GM21619 (cell line): ENCODE measurements at regions not wholly inside any gene's neighbourhood (a gene's known extent, or its start where the extent isn't known, plus 50 kb on each side); places are given as distances from the start of the nearest gene placed in this dataset.

Source experiments
- ATAC-seq: cut with Tn5 transposase; IDR thresholded peaks from one replicate; pipeline ENCODE4 v1.9.1; 2021; ENCODE audit not compliant: unreplicated experiment

DNA sequence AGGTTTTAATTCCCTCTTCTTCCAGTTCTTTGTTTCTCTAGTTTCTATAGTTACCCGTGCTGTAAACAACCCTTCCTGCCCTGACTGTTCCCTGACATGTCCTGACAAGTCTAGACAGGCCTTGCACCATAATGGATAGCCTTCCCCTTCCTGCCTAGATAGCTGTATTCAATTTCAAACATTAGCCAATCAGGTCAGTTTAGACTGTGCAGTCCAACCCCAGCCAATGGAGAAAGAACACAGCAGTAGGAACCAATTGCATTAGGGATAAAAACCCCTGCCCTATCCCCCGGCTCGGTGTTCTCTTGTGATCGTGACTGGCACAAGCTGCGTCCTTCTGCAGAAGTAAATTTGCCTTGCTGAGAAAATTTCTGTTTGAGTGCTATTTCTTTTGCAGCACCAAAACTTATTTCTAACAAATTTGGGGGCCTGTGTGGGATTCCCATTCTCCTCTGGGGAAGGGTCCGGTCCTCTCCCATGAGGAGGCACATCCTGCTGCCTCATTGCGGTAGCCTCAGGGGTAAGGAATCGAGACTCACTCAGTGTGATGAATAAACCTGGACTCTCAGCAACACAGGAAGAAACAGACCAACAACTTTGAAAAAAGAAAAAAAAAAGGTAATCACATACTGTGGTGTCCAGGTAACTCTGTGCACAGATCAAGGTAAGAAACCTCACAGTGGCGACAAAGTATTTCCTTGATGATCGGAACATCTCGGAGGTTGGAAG, 248.7 kb upstream of the ECI2 start:
- no peak for ATAC-seq

DNA sequence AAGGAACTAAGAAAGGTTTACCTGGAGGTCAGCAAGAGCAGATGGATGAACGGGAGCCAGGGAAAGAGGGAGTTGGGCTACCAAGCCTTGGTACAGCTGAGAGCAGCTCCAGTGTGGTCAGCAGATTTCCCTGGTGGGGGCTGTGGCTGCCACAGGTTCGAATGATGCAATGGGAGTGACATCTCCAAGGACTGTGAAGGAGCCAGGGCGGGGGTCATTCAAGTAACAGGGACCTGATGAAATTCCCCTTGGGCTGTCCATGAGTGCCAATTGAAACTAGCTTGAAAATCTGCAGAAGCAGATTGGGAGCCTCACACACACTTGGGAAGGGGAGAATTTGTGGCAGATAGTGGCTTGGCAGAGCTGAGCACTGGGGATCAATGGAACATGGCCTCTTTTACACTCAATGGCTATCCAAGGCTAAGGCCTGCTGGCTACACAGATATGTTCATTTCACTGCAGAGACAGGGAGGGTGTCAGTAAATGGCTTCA, 247.0 kb upstream of the ECI2 start:
- no peak for ATAC-seq

DNA sequence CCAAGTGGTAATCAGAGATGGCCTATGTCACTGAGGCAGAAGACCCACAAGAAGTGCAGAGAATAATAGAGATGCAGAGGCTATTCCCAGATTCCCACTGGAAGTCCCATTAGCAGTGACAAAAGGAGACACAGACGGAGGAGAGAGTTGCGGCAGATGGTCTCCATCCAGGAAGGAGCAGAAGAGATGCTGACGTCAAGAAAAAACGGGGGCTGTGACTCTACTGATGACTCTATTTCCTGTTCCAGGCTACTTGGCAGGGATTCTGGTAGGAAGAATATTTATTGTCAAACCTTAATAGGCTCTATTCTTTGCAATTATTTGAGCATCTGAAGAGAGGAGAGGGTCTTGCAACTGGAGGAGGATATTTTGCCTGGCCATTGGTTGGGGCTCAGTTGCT, 246.0 kb upstream of the ECI2 start:
- ATAC-seq: no peak

DNA sequence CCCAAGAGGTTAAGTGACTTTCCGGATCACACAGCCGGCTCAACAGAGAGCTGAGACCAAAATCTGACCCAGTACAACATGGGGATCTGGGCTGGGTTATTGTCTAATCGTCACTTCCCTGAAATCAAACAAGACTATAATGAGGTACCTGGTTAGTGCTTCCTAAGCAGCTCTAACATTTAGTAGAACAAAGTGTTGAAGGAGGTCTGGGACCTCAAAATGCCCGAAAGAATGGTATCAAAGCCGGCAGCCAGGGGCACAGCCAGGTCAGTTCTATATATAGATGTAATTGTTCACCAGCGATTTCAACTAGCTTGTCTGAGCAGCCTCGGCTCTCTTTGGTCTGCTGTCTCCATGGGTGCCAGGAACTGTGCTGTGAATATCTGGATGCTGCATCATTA, 245.5 kb upstream of the ECI2 start:
- no peak for ATAC-seq

DNA sequence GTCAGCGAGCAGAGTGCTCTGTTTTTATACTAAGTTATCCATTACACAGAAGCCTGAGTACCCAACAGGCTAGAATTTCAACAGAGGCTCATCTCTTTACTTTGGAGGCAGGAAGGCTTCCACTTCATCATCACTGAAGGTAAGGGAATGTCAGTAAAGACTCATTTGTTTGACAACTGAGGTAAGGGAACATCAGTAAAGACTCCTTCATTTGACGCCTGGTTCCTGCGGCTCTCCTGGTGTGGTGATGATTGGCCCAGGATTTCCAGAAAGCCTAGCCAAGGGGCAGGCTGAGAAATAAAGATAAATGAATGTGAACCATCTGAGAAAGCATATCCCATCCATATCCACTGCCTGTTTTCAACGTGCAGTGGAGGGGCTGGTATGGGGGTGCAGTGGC, 244.6 kb upstream of the ECI2 start:
- no peak for ATAC-seq

DNA sequence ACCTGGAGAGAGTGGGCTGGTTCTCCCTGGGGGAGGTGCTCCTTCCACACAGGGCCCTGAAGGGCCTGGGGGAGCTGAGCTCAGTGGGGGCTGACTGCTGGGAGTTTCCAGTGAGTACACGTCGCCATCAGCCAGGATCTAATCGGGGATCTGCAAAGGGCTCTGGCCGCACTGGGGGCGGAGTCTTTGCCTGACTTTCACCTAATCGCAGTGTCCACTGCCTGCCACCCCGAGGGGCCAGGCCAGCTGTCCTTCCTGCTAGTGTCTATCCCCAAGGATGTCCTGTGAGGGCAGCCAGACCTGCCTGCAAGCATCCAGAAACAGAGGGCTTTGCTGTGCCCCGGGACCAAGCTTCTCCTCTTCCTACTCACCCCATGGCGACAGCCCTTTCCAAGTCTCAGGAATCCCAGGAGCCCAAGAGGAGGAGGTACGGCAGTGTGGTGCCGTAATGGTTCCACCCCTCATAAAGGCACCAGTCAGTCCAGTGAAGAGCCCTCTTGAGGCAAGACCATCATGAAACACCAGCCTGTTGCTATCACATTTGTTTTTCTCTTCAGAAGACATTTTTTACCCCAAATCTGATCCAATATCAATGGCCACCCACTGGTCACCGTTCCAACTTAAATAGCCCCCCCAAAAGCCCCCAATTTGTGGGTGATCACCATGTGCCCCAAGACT, 243.1 kb upstream of the ECI2 start:
- ATAC-seq: no peak

DNA sequence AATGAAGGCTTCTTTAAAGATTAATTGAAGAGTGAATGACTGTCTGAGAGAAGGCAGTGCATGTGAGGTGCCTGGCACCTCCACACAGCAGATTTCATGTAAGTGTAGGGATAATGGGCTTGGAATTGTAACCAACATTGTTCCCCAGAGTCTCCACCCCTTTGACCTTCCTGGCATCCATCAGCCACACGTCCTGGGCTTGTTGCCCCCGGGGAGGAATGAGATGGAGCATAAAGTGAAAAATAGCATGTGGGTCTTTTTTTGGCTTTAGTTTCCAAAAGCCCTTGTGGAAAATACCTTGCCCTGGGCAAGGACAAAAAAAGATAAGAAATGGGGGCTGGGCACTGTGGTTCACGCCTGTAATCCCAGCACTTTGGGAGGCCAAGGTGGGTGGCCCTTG, 242.2 kb upstream of the ECI2 start:
- ATAC-seq: no peak

DNA sequence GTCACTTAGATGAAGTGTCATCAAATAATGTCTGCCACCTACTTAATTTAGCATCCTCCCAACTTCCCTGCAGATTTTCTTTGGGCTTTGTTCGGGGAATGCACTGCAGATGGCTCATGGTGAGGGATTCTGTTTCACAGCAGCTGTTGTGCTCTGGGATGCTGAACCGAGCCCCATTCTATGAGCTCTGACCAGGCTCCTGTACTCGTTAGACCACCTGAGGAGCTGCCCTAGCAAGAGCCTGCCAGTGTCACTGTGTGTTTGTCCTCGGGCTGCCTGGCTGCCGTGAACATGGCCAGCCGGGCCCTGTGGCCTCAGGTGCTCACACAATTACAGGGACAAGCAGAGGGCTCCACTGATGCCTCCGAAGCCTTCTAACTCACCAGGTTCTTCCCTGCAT, 238.8 kb upstream of the ECI2 start:
- no peak for ATAC-seq

DNA sequence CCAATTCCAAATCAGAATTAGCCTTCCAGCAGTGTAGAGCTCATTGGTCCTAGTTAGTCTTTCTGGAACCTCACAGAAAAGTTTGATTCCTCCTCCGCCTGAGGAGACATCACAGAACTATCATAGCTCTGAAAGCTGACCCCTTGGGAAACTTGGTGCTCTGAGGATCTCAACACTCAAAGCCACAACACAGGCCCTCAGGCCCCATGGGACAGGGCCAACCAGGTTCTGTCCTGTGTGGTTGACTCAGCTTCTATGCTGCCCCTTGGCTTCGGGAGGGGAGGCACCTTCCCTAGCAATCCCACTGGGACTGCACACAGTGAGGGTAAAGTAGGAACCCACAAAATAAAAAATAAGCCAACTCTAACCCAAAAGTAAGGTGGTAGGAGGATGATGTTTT, 237.5 kb upstream of the ECI2 start:
- ATAC-seq: no peak

DNA sequence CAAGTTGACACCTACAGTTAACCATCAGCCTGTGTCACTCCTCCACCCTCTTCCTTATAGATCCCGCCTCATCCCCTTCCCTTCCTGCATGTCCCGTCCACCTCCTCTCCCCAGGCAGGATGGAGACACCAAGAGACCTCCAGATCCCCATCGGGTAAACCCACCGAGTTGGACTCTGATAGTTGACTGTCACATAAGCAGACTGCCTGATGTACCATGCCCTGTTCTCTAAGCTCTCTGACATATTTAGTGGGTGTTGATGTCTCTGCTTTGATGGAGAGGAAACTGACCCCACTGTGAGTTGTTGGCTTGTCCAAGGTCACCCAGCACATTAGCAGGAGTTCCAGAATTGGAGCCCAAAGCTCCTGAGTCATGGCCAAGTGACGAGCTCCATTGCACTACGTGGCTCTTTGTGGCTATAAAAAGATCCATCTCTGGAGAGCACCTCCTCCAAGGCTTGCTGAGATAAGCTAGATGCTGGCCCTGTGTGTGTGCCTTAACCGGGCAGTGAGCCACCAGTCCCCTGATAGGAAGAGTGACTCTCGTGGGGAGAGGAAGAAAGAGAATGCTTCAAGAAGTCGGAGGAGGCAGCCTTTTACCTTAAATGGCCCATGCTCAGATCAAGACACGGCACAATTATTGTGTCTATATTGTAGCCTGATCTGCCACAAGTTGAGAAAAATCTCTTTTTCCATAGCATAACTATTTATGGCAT, 236.0 kb upstream of the ECI2 start:
- no peak for ATAC-seq

DNA sequence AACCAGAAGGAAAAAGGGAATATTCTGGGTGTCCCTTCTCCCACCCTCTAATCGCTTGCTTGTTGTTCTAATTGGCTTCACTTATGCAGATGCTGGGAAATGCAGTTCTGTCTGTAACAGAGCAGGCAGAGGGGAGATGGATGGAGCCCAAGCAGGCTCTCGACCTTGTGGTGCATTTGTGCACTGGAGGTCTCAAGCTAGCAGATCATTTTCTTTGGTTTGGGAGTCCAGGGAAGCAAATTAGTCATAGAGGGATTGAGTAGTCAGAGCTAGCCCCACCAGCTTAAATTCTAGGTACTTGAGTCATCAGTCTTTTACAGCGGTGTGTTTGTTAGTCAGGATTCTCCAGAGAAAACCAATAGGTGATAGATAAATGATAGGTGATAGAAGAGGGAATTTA, 234.7 kb upstream of the ECI2 start:
- ATAC-seq: no peak

DNA sequence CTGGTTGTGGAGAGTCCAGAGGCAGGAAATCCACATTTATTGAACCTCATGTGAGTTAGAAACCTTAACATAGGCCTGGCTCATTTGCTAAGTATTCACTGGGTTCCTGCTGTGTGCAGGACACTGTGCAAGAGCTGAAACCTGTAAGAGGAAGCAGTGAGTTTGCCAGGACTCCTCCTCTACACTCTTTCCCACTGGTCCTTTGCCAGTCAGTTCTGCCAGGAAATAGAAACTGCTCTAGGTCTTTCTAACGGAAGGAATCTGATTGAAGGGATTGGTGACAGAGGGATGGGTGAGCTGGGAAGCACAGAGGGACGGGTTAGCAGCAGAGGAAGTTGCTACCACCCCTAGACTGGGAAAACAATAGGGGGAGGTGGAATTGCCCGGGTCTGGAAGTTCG, 234.2 kb upstream of the ECI2 start:
- no peak for ATAC-seq

DNA sequence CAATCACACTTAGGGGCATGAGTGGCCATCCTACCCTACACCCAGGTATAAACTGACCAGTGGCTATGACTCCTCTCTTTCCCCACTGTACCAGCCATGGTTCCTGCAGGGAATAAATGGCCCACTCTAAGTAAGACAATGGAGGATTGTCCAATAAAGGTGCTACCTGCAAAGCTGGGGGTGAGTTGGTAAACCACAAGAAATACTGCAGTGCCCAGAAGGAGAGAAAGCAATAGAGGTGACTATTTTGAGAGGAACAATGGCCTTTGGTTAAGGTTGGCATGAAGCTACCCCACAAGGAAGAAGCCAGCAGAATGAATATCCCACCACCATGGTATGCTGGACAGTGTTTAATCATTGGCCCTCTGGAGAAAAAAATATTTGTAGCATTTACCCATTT, 233.3 kb upstream of the ECI2 start:
- no peak for ATAC-seq

DNA sequence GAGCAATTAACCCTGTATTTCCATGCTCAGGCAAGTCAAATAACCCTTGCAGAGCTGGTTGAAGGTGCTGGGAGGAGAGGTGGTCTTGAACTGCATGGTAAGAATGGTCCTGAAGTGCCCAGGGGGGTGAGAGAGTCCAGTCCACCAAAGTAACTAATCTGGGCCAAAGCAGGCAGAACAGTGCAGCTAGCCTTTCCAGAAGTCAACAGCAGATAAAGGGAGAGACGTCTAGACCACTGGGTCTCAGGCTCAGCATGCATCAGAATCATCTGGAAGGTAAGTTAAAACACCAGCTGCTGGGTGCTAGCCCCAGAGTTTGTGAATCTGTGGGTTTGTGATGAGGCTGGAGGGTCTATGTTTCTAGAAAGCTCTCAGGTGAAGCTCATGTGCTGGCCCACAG, 232.3 kb upstream of the ECI2 start:
- no peak for ATAC-seq

DNA sequence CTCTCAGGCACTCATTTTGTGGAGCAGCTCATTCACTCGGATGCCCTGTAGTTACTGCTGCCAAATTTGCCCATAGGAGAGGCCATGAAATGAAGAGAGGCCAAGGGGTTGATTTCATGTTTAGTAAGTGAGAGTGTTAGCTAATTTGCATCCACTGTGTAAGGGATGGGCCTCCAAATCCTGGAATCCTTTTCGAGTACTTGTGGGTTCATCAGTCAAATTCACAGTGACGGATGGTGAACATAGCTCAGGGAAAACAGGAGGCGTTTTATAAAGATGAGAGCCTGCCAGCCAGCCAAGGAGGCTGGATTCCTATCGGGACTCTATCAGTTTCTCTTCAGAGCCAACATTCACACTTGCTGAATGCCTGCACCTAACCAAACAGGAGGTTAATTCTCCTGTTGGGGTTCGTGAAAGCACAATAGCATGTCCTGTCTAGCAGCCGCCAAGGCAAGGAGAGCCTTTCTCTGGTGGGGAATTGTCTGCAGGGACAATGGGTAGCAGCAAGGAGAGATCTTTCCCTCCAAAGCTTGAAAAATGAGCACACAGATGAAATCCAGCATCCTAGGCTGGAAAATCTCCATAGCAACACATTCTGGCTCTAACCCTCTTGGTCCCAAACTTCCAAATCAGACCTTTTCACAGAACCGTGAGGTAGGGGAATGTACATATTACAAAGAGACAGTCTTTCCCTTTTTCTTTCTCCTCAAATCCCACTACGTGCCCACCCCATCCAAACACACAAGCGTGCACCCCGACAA, 231.4 kb upstream of the ECI2 start:
- no peak for ATAC-seq

DNA sequence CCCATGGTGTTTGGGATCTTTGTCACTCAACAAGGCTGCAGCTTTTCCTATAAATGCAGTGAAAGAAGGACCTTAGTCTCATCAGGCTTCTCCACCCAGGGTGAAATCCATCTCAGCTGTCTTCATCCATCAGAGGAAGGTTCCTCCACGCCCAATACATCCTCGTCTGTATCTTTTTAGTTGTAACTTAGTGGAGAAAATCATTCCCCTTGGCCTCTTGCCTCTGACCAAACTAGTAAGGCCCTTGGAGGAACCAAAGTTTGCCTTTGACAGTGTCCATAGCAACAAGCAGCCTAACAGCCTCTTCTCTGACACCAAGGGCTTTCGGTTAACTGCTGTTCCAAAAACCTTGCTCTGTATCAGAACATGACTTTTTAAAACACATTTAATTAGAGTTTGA, 230.3 kb upstream of the ECI2 start:
- no peak for ATAC-seq

DNA sequence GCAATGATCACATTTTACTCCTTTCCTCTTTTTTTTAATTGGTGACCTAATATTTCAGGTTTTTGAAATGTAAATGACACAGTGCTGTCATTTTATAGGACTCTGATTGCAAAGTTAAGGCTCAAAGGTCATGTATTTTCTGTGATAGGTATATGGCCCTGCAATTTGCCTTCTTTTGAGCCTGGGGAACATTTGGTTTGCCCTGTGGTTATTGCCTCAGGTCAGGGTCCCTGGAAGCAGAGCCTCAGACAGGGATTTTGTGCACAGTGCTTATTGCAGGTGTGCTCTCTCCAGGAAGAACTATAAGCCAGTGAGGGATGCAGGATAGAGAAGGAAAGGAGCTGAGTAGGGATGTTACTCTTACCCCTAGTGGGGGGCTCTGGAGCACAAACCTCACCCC, 229.3 kb upstream of the ECI2 start:
- ATAC-seq: no peak

DNA sequence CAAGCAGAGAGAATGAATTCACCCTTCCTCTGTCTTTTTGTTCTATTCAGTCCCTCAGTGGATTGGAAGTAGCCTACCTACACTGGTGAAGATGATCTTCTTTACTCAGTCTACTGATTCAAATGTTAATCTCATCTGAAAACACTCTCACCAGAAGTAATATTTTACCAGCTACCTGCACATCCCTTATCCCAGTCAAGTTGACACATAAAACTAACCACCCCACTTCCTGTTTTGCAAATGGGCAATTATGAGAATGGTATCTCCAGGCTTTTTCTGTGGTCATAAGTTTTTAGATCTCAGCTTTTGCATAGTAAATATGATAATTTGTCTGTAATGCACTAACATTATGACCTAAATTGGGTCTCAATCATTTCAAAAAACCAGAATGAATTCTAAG, 228.8 kb upstream of the ECI2 start:
- no peak for ATAC-seq

DNA sequence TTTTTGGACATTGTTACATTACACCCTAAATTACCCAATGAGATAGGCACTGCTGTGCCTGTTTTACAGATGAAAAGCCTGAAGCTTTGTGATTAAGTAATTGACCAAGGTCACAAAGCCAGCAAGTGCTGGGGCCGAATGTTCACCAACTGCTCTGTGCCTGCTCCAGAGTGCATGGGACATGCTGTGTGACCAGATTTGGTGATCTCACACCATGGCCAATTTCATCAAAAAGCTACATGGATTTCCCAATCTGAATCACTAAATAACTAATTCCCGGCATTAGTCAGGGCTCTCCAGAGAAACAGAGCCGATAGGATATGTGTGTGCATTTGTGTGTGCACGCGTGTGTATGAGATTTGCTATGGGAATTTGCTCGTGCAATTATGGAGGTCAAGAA, 228.3 kb upstream of the ECI2 start:
- ATAC-seq: no peak

DNA sequence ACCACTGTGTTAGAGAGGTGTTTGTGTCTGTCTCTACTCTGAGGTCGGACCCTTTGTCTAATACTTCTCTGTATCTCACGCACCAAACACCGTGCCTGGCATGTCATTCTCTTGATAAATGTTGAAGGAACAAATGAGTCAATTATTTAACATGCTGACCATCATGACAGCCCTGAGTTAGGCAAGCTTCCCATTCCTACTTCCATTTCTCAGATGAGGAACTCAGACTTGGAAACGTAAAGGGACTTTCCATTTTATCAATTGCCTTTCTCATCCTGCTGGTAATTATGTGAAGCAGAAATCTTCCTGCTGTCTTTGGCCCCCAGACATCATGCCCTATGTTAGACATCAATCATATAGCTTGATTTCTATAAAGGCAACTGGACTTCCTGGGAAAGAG, 227.0 kb upstream of the ECI2 start:
- ATAC-seq: no peak

DNA sequence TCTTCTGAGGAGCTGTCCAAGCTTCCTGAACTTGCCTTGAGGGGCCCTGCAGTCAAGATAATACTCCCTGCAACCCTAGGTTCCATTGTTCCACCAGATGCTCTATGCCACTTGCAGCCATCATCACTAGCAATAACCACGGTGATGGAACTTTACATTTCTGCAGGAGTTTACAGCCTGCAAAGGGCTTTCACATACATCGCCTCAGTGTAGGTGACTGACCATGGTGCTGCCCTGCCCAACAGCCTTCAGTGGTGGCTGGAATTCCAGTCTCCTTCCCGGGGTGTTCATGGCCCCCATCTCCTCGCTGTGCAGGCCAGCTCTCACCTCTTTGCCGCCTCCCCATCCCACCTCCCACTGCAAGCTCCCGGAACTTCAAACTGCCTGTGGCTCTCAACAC, 225.5 kb upstream of the ECI2 start:
- ATAC-seq: no peak
